Astrocyte (in vitro differentiated cells and primary cell): ENCODE measurements at regions not wholly inside any gene's neighbourhood (a gene's known extent, or its start where the extent isn't known, plus 50 kb on each side); places are given as distances from the start of the nearest gene placed in this dataset.
"Not testable (repeated sequence)": the region's sequence is repeated elsewhere in the genome, so short reads cannot be mapped to it uniquely, and the experiment has no call there.

Experiments used
- DNase-seq: peaks from one replicate; pipeline ENCODE4 v3.0.0-alpha.2; 2010; ENCODE audit warnings: low read depth
- FAIRE-seq: peaks from 2 replicates; lab custom pipeline; 2011; peaks lifted over from hg19 to GRCh38; lab: Jason Lieb, UNC
- H2AFZ ChIP-seq: 2 replicates; pipeline ENCODE4 v1.6.0; 2012; ENCODE audit warnings: low read depth, low read length, inconsistent platforms
- H3K27ac ChIP-seq: 2 replicates; pipeline ENCODE4 v1.5.1; 2011; ENCODE audit warnings: low read depth, low read length, inconsistent platforms
- H3K27me3 ChIP-seq: 2 replicates; pipeline ENCODE4 v1.6.0; 2011; ENCODE audit warnings: low read length, inconsistent platforms; ENCODE audit not compliant: insufficient read depth
- H3K36me3 ChIP-seq: 2 replicates; pipeline ENCODE4 v1.5.1; 2011; ENCODE audit warnings: low read length, inconsistent platforms; ENCODE audit not compliant: insufficient read depth
- H3K4me1 ChIP-seq: 2 replicates; pipeline ENCODE4 v1.5.1; 2011; ENCODE audit warnings: low read length, inconsistent platforms; ENCODE audit not compliant: insufficient read depth
- H3K4me2 ChIP-seq: 2 replicates; pipeline ENCODE4 v1.6.0; 2012; ENCODE audit warnings: low read length, inconsistent platforms
- H3K4me3 ChIP-seq: 2 replicates; pipeline ENCODE4 v1.5.1; 2011; ENCODE audit warnings: low read depth, mild to moderate bottlenecking, low read length, inconsistent platforms; ENCODE audit not compliant: insufficient read depth
- H3K79me2 ChIP-seq: 2 replicates; pipeline ENCODE4 v1.6.0; 2012; ENCODE audit warnings: mild to moderate bottlenecking, low read length, inconsistent platforms; ENCODE audit not compliant: insufficient read depth
- H3K9ac ChIP-seq: 2 replicates; pipeline ENCODE4 v1.6.0; 2012; ENCODE audit warnings: mild to moderate bottlenecking, low read length, inconsistent platforms
- H3K9me3 ChIP-seq: 2 replicates; pipeline ENCODE4 v1.5.1; 2012; ENCODE audit warnings: low read depth, mild to moderate bottlenecking, low read length, inconsistent platforms; ENCODE audit not compliant: insufficient read depth
- H4K20me1 ChIP-seq: 2 replicates; pipeline ENCODE4 v1.6.0; 2012; ENCODE audit warnings: low read length, inconsistent platforms; ENCODE audit not compliant: insufficient read depth
- H3K27ac Mint-ChIP-seq: one replicate; pipeline ENCODE4 v1.8.0; 2021; ENCODE audit warnings: mild to moderate bottlenecking, mixed read lengths; ENCODE audit not compliant: unreplicated experiment
- H3K27me3 Mint-ChIP-seq: one replicate; pipeline ENCODE4 v1.8.0; 2021; ENCODE audit warnings: low read depth, mixed read lengths; ENCODE audit not compliant: unreplicated experiment
- H3K36me3 Mint-ChIP-seq: one replicate; pipeline ENCODE4 v1.8.0; 2021; ENCODE audit warnings: low read depth, mixed read lengths; ENCODE audit not compliant: unreplicated experiment
- H3K4me1 Mint-ChIP-seq: one replicate; pipeline ENCODE4 v1.8.0; 2021; ENCODE audit warnings: low read depth, mixed read lengths; ENCODE audit not compliant: unreplicated experiment
- H3K4me3 Mint-ChIP-seq: one replicate; pipeline ENCODE4 v1.8.0; 2021; ENCODE audit warnings: mild to moderate bottlenecking, moderate library complexity, mixed read lengths; ENCODE audit not compliant: unreplicated experiment
- H3K9me3 Mint-ChIP-seq: one replicate; pipeline ENCODE4 v1.8.0; 2021; ENCODE audit warnings: mild to moderate bottlenecking, mixed read lengths; ENCODE audit not compliant: unreplicated experiment
- EZH2 ChIP-seq: IDR thresholded peaks from 2 replicates; pipeline ENCODE4 v1.6.1; 2012; ENCODE audit warnings: mild to moderate bottlenecking, low read length, inconsistent platforms; ENCODE audit not compliant: insufficient read depth
- TF ChIP-seq, protein P1 (sequence below): IDR thresholded peaks from 2 replicates; pipeline ENCODE4 v1.5.1; 2011; ENCODE audit warnings: low read depth, mild to moderate bottlenecking, inconsistent platforms, low read length, moderate library complexity; ENCODE audit not compliant: insufficient read depth

DNA sequence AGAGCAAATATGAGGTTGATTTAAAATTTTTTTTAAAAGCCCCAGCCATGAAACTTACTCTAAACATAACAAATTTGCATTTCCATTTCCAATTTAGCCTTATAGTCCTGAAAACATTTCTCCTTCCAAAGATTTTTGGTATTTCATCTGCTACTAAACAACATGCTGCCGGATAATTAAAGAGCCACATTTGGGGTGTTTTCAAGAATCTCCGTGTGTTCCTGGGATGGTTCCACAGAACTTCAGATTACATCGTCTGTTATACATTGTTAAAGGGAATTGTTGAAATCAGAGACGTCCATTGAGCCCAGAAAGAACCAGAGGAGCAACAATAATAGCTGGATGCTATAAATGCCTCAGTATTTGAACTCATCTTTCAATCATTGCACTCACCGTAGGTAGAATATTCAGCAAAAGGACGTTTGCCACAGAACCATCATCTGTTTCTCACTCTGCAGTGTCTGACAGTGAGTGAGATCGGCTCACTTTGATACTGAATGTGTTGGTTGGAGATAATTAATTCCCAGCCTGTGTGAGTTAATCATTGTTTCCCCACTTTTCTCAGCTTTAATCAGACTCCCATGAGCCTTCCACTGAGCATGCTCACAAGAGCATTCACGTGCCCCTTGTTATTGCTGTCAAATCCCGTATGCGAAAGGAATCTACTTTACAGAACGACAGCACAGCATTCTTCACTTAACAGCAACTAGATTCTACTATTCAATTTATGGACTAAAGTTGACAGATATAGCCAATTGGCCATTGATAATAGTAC lies 128.4 kb upstream of the PALS2 start:
- H2AFZ ChIP-seq: peak overlapping the region; percentile 42
- H4K20me1 ChIP-seq: no peaks in the 10 kb centered on the region
- peaks cover 3% of the 10 kb centered on the region for H3K4me1 Mint-ChIP-seq
- no peak overlapping the region for H3K27ac Mint-ChIP-seq
- no peak overlapping the region for H3K4me3 ChIP-seq
- no peaks in the 10 kb centered on the region for H3K79me2 ChIP-seq
- FAIRE-seq (no peak), DNase-seq (no peak)
- no peaks in the 10 kb centered on the region for H3K36me3 Mint-ChIP-seq
- TF ChIP-seq, protein P1, sequence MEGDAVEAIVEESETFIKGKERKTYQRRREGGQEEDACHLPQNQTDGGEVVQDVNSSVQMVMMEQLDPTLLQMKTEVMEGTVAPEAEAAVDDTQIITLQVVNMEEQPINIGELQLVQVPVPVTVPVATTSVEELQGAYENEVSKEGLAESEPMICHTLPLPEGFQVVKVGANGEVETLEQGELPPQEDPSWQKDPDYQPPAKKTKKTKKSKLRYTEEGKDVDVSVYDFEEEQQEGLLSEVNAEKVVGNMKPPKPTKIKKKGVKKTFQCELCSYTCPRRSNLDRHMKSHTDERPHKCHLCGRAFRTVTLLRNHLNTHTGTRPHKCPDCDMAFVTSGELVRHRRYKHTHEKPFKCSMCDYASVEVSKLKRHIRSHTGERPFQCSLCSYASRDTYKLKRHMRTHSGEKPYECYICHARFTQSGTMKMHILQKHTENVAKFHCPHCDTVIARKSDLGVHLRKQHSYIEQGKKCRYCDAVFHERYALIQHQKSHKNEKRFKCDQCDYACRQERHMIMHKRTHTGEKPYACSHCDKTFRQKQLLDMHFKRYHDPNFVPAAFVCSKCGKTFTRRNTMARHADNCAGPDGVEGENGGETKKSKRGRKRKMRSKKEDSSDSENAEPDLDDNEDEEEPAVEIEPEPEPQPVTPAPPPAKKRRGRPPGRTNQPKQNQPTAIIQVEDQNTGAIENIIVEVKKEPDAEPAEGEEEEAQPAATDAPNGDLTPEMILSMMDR: no peak
- TF ChIP-seq EZH2: no peak
- no peak overlapping the region for H3K4me3 Mint-ChIP-seq
- H3K9me3 Mint-ChIP-seq: no peaks in the 10 kb centered on the region
- peaks cover 3% of the 10 kb centered on the region for H3K27me3 Mint-ChIP-seq
- no peak overlapping the region for H3K9ac ChIP-seq
- no peaks in the 10 kb centered on the region for H3K4me1 ChIP-seq
- H3K4me2 ChIP-seq: peak overlapping the region; percentile 10
- no peaks in the 10 kb centered on the region for H3K36me3 ChIP-seq
- no peak overlapping the region for H3K27ac ChIP-seq
- H3K9me3 ChIP-seq: no peaks in the 10 kb centered on the region
- H3K27me3 ChIP-seq: peaks cover 2% of the 10 kb centered on the region

DNA sequence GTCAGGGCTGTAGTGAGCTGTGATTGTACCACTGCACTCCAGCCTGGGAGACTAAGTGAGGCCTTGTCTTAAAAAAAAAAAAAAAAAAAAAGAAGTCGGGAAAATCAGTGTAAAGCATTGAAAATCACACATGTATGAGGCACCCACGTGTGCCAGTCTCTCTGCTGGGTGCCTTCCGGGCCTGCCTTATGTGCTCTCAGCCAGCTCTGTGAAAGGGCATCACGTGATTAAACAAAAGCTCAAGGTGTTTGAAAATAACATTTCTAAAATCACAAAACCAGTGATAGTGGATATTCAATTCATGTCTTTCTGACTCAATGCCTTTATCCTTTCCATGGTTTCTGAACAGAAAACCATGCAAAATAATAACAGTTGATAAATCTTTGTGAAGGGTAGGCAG lies 125.2 kb upstream of the PALS2 start:
- no peak overlapping the region for H3K4me3 ChIP-seq
- no peak for TF ChIP-seq EZH2
- TF ChIP-seq, protein P1: no peak
- H3K36me3 ChIP-seq: no peaks in the 10 kb centered on the region
- no peaks in the 10 kb centered on the region for H3K4me1 ChIP-seq
- no peaks in the 10 kb centered on the region for H3K9me3 ChIP-seq
- H3K9ac ChIP-seq: no peak overlapping the region
- H3K27ac ChIP-seq: no peak overlapping the region
- no peaks in the 10 kb centered on the region for H3K79me2 ChIP-seq
- Mint-ChIP-seq H3K4me3 (no peak overlapping the region), H3K27me3 (peaks cover 7% of the 10 kb centered on the region), H3K36me3 (no peaks in the 10 kb centered on the region), H3K9me3 (no peaks in the 10 kb centered on the region), H3K27ac (no peak overlapping the region), H3K4me1 (no peaks in the 10 kb centered on the region)
- H3K4me2 ChIP-seq: no peak overlapping the region
- H3K27me3 ChIP-seq: peaks cover 2% of the 10 kb centered on the region
- FAIRE-seq (no peak), DNase-seq (no peak)
- no peak overlapping the region for H2AFZ ChIP-seq
- H4K20me1 ChIP-seq: no peaks in the 10 kb centered on the region

DNA sequence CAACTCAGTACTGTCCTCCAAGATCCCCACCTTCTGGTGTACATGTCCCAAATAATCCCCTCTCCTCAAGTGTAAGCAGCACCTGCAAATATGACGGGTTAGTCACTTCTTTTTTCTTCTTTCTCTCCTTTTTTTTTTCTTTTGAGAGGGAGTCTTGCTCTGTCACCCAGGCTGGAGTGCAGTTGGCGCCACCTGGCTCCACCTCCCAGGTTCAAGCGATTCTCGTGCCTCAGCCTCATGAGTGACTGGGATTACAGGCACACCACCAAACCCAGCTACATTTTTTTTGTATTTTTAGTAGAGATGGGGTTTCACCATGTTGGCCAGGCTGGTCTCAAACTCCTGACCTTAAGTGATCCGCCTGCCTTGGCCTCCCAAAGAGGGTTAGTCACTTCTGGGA lies 123.8 kb upstream of the PALS2 start:
- H3K27ac ChIP-seq, H3K79me2 ChIP-seq, H3K4me2 ChIP-seq, H3K4me1 Mint-ChIP-seq, H3K4me1 ChIP-seq, H3K36me3 Mint-ChIP-seq, H3K9me3 Mint-ChIP-seq, H3K27me3 ChIP-seq, H3K27ac Mint-ChIP-seq, DNase-seq, H2AFZ ChIP-seq, H3K36me3 ChIP-seq, FAIRE-seq, H3K4me3 Mint-ChIP-seq, H3K9me3 ChIP-seq, H3K27me3 Mint-ChIP-seq, H4K20me1 ChIP-seq, H3K4me3 ChIP-seq, H3K9ac ChIP-seq: not testable (repeated sequence)
